IgD-negative memory B cell (primary cell): ENCODE measurements at regions not wholly inside any gene's neighbourhood (a gene's known extent, or its start where the extent isn't known, plus 50 kb on each side); places are given as distances from the start of the nearest gene placed in this dataset.
"Not testable (repeated sequence)": the region's sequence is repeated elsewhere in the genome, so short reads cannot be mapped to it uniquely, and the experiment has no call there.

ENCODE experiments used
- H3K27ac Mint-ChIP-seq, 3 donors: one replicate each; pipeline ENCODE4 v1.8.0; 2020 to 2022; ENCODE audit warnings: mild to moderate bottlenecking in 3 of 3, mixed read lengths in 3 of 3, moderate library complexity in 1 of 3
- H3K27me3 Mint-ChIP-seq: one replicate; pipeline ENCODE4 v1.8.0; 2021; ENCODE audit warnings: mixed read lengths
- H3K36me3 Mint-ChIP-seq: one replicate; pipeline ENCODE4 v1.8.0; 2020; ENCODE audit warnings: mild to moderate bottlenecking, mixed read lengths
- H3K4me1 Mint-ChIP-seq, 3 donors: one replicate each; pipeline ENCODE4 v1.8.0; 2020 to 2022; ENCODE audit warnings: mixed read lengths in 3 of 3, mild to moderate bottlenecking in 1 of 3
- H3K4me3 Mint-ChIP-seq, 4 donors: one replicate each; pipeline ENCODE4 v1.8.0; 2020 to 2022; ENCODE audit warnings: mild to moderate bottlenecking in 4 of 4, mixed read lengths in 4 of 4, moderate library complexity in 3 of 4
- H3K9me3 Mint-ChIP-seq, 3 donors: one replicate each; pipeline ENCODE4 v1.8.0; 2020 to 2021; ENCODE audit warnings: mixed read lengths in 3 of 3, mild to moderate bottlenecking in 1 of 3

GRCh38 chr2:160791884-160792283 lies 298.3 kb upstream of the RBMS1 start:
- Mint-ChIP-seq H3K27me3 (peaks cover 1% of the 10 kb centered on the region), H3K9me3 (no peaks in the 10 kb centered on the region), H3K36me3 (no peaks in the 10 kb centered on the region), H3K4me1 (no peaks in the 10 kb centered on the region), H3K27ac (no peak overlapping the region), H3K4me3 (no peak overlapping the region)

GRCh38 chr2:160792837-160793236 lies 299.2 kb upstream of the RBMS1 start:
- Mint-ChIP-seq H3K9me3 (peaks cover 0 to 3% (median 2%) of the 10 kb centered on the region in 3 donors), H3K27me3 (peaks cover 1% of the 10 kb centered on the region), H3K4me3 (no peak overlapping the region), H3K27ac (no peak overlapping the region), H3K4me1 (no peaks in the 10 kb centered on the region), H3K36me3 (no peaks in the 10 kb centered on the region)

- Mint-ChIP-seq H3K27ac (peak overlapping the region in 1 of 3 donors; percentile 8), H3K36me3 (no peaks in the 10 kb centered on the region), H3K4me3 (no peak overlapping the region), H3K27me3 (no peaks in the 10 kb centered on the region), H3K9me3 (peaks cover 0 to 7% (median 3%) of the 10 kb centered on the region in 3 donors), H3K4me1 (no peaks in the 10 kb centered on the region)
Observed at GRCh38 chr2:160794926-160795325, 301.3 kb upstream of the RBMS1 start.

- Mint-ChIP-seq H3K9me3 (peaks cover 0 to 6% (median 6%) of the 10 kb centered on the region in 3 donors), H3K4me3 (no peak overlapping the region), H3K4me1 (no peaks in the 10 kb centered on the region), H3K36me3 (peaks cover 2% of the 10 kb centered on the region), H3K27me3 (no peaks in the 10 kb centered on the region), H3K27ac (no peak overlapping the region)
Observed at GRCh38 chr2:160803881-160804280, 310.3 kb upstream of the RBMS1 start.

GRCh38 chr2:160810406-160810805 lies 316.8 kb upstream of the RBMS1 start:
- Mint-ChIP-seq H3K27ac (no peak overlapping the region), H3K27me3 (peaks cover 6% of the 10 kb centered on the region), H3K36me3 (peaks cover 2% of the 10 kb centered on the region), H3K4me1 (no peaks in the 10 kb centered on the region), H3K9me3 (peaks cover 0 to 5% (median 4%) of the 10 kb centered on the region in 3 donors), H3K4me3 (no peak overlapping the region)

GRCh38 chr2:160812830-160813505 lies 319.4 kb upstream of the RBMS1 start:
- Mint-ChIP-seq H3K4me3 (no peak overlapping the region), H3K27ac (no peak overlapping the region), H3K9me3 (peaks cover 0 to 2% (median 0%) of the 10 kb centered on the region in 3 donors), H3K27me3 (peaks cover 6% of the 10 kb centered on the region), H3K36me3 (peaks cover 2% of the 10 kb centered on the region), H3K4me1 (no peaks in the 10 kb centered on the region)

- Mint-ChIP-seq H3K9me3 (no peaks in the 10 kb centered on the region), H3K27ac (no peak overlapping the region), H3K36me3 (no peaks in the 10 kb centered on the region), H3K27me3 (peaks cover 6% of the 10 kb centered on the region), H3K4me1 (no peaks in the 10 kb centered on the region), H3K4me3 (no peak overlapping the region)
Observed at GRCh38 chr2:160813506-160813858, 319.9 kb upstream of the RBMS1 start.

GRCh38 chr2:160816916-160817499 lies 323.4 kb upstream of the RBMS1 start:
- peaks cover 0 to 2% (median 0%) of the 10 kb centered on the region in 3 donors for H3K9me3 Mint-ChIP-seq
- no peak overlapping the region for H3K27ac Mint-ChIP-seq

GRCh38 chr2:160820691-160821090 lies 327.1 kb upstream of the RBMS1 start:
- no peak overlapping the region for H3K27ac Mint-ChIP-seq
- peaks cover 9 to 16% (median 12%) of the 10 kb centered on the region in 3 donors for H3K9me3 Mint-ChIP-seq
- peaks cover 2% of the 10 kb centered on the region for H3K36me3 Mint-ChIP-seq
- H3K4me3 Mint-ChIP-seq, result no peak overlapping the region
- H3K4me1 Mint-ChIP-seq, result no peaks in the 10 kb centered on the region
- peaks cover 3% of the 10 kb centered on the region for H3K27me3 Mint-ChIP-seq

More at GRCh38 chr2:160816916-160817499, 323.4 kb upstream of the RBMS1 start:
- no peaks in the 10 kb centered on the region for H3K36me3 Mint-ChIP-seq
- H3K27me3 Mint-ChIP-seq, result peaks cover 6% of the 10 kb centered on the region
- no peaks in the 10 kb centered on the region for H3K4me1 Mint-ChIP-seq
- no peak overlapping the region for H3K4me3 Mint-ChIP-seq

GRCh38 chr2:160822006-160822405 lies 328.4 kb upstream of the RBMS1 start:
- Mint-ChIP-seq H3K27me3 (peaks cover 3% of the 10 kb centered on the region), H3K4me1 (no peaks in the 10 kb centered on the region), H3K27ac (no peak overlapping the region), H3K36me3 (peaks cover 2% of the 10 kb centered on the region), H3K9me3 (peaks cover 13 to 18% (median 17%) of the 10 kb centered on the region in 3 donors), H3K4me3 (no peak overlapping the region)

- Mint-ChIP-seq H3K4me1 (no peaks in the 10 kb centered on the region), H3K27me3 (peaks cover 1% of the 10 kb centered on the region), H3K4me3 (no peak overlapping the region), H3K9me3 (peaks cover 13 to 23% (median 18%) of the 10 kb centered on the region in 3 donors), H3K36me3 (peaks cover 2% of the 10 kb centered on the region), H3K27ac (no peak overlapping the region)
Observed at GRCh38 chr2:160825433-160825832, 331.8 kb upstream of the RBMS1 start.

- H3K4me1 Mint-ChIP-seq, result no peaks in the 10 kb centered on the region
- peaks cover 2% of the 10 kb centered on the region for H3K36me3 Mint-ChIP-seq
- H3K27me3 Mint-ChIP-seq, result peaks cover 1% of the 10 kb centered on the region
- no peak overlapping the region for H3K4me3 Mint-ChIP-seq
- no peak overlapping the region for H3K27ac Mint-ChIP-seq
- peaks cover 12 to 23% (median 18%) of the 10 kb centered on the region in 3 donors for H3K9me3 Mint-ChIP-seq
Observed at GRCh38 chr2:160826496-160826895, 332.9 kb upstream of the RBMS1 start.

- peaks cover under 1% of the 10 kb centered on the region for H3K36me3 Mint-ChIP-seq
- H3K4me1 Mint-ChIP-seq, result no peaks in the 10 kb centered on the region
- H3K4me3 Mint-ChIP-seq, result no peak overlapping the region
- H3K9me3 Mint-ChIP-seq, result peaks cover 12 to 23% (median 12%) of the 10 kb centered on the region in 3 donors
- no peak overlapping the region for H3K27ac Mint-ChIP-seq
- no peaks in the 10 kb centered on the region for H3K27me3 Mint-ChIP-seq
Observed at GRCh38 chr2:160828076-160828475, 332.2 kb upstream of the TANK start.

- H3K36me3 Mint-ChIP-seq, H3K4me3 Mint-ChIP-seq, H3K9me3 Mint-ChIP-seq, H3K4me1 Mint-ChIP-seq, H3K27me3 Mint-ChIP-seq, H3K27ac Mint-ChIP-seq: not testable (repeated sequence)
Observed at GRCh38 chr2:160832381-160832780, 327.8 kb upstream of the TANK start.

GRCh38 chr2:160835166-160835565 lies 325.1 kb upstream of the TANK start:
- Mint-ChIP-seq H3K4me1 (no peaks in the 10 kb centered on the region), H3K27ac (no peak overlapping the region), H3K36me3 (no peaks in the 10 kb centered on the region), H3K9me3 (no peaks in the 10 kb centered on the region), H3K27me3 (peaks cover 5% of the 10 kb centered on the region), H3K4me3 (no peak overlapping the region)

GRCh38 chr2:160836755-160837154 lies 323.5 kb upstream of the TANK start:
- Mint-ChIP-seq H3K36me3 (no peaks in the 10 kb centered on the region), H3K9me3 (peaks cover 0 to 4% (median 3%) of the 10 kb centered on the region in 3 donors), H3K27ac (no peak overlapping the region)

More at GRCh38 chr2:160836755-160837154, 323.5 kb upstream of the TANK start:
- Mint-ChIP-seq H3K27me3 (peaks cover 5% of the 10 kb centered on the region), H3K4me3 (no peak overlapping the region), H3K4me1 (no peaks in the 10 kb centered on the region)
